H1 (cell line): ENCODE measurements at regions not wholly inside any gene's neighbourhood (a gene's known extent, or its start where the extent isn't known, plus 50 kb on each side); places are given as distances from the start of the nearest gene placed in this dataset.

Source experiments
- CTCF ChIA-PET: fragments of 300-600 bp; sonication (Branson Sonifier 250); formaldehyde crosslinking; loops from one replicate; lab custom pipeline; 2021; ENCODE audit not compliant: partially characterized antibody; lab: Charles Lee
- POLR2A ChIA-PET: fragments of 300-600 bp; sonication (Branson Sonifier 250); formaldehyde crosslinking; loops from one replicate; lab custom pipeline; 2021; ENCODE audit warnings: inconsistent platforms; ENCODE audit not compliant: partially characterized antibody; lab: Charles Lee
- DNase-seq, 2 experiments: peaks; one replicate each; pipeline versions ENCODE4 v3.0.0 to v3.0.0-alpha.2; 2010 to 2022; ENCODE audit warnings: low spot score in 2 of 2, low read depth in 1 of 2, mixed read lengths in 1 of 2
- FAIRE-seq: peaks from 2 replicates; lab custom pipeline; 2011; peaks lifted over from hg19 to GRCh38; lab: Jason Lieb, UNC
- H2AFZ ChIP-seq: 2 replicates; pipeline ENCODE4 v1.8.1; 2012; ENCODE audit warnings: low read length, inconsistent platforms
- H2AK5ac ChIP-seq: 2 replicates; pipeline ENCODE4 v1.6.1; 2013; ENCODE audit warnings: low read depth, low read length
- H2BK120ac ChIP-seq: replicated peaks from 2 replicates; pipeline ENCODE3; 2013; ENCODE audit warnings: low read depth, low read length, inconsistent platforms
- H2BK12ac ChIP-seq: 2 replicates; pipeline ENCODE4 v1.6.1; 2013; ENCODE audit warnings: low read depth, low read length
- H2BK15ac ChIP-seq: 2 replicates; pipeline ENCODE4 v1.6.1; 2013; ENCODE audit warnings: low read length
- H2BK20ac ChIP-seq: 2 replicates; pipeline ENCODE4 v1.6.1; 2013; ENCODE audit warnings: low read length
- H2BK5ac ChIP-seq: 2 replicates; pipeline ENCODE4 v1.6.1; 2013; ENCODE audit warnings: low read depth, low read length
- H3K14ac ChIP-seq: 2 replicates; pipeline ENCODE4 v1.6.1; 2013; ENCODE audit warnings: inconsistent platforms; ENCODE audit not compliant: insufficient read length
- H3K18ac ChIP-seq: 2 replicates; pipeline ENCODE4 v1.6.1; 2013; ENCODE audit warnings: low read length; ENCODE audit errors: extremely low read depth
- H3K23ac ChIP-seq: 2 replicates; pipeline ENCODE4 v1.6.1; 2013; ENCODE audit warnings: inconsistent platforms; ENCODE audit not compliant: insufficient read length
- H3K23me2 ChIP-seq: 2 replicates; pipeline ENCODE4 v1.6.1; 2013; ENCODE audit warnings: low read depth, low read length
- H3K27ac ChIP-seq: 2 replicates; pipeline ENCODE4 v1.6.1; 2011; ENCODE audit warnings: low read depth, low read length, inconsistent platforms
- H3K27me3 ChIP-seq, 4 experiments: replicated peaks in 1 of 4; 1 replicate in 1 of 4; 2 replicates in 3 of 4; pipeline versions ENCODE4 v1.6.1 to v1.8.1; 2011 to 2013; ENCODE audit warnings: low read length in 3 of 4, mild to moderate bottlenecking in 3 of 4, inconsistent platforms in 2 of 4, mixed read lengths in 2 of 4, moderate library complexity in 1 of 4; ENCODE audit not compliant: control insufficient read depth in 3 of 4, insufficient read depth in 3 of 4; ENCODE audit errors: extremely low read depth in 1 of 4
- H3K36me3 ChIP-seq, 4 experiments: 2 replicates each; pipeline versions ENCODE4 v1.6.1 to v1.8.1; 2011 to 2013; ENCODE audit warnings: mild to moderate bottlenecking in 4 of 4, low read length in 3 of 4, moderate library complexity in 2 of 4, control low read depth in 1 of 4, inconsistent platforms in 1 of 4; ENCODE audit not compliant: insufficient read depth in 4 of 4, control insufficient read depth in 2 of 4
- H3K4ac ChIP-seq: replicated peaks from 2 replicates; pipeline ENCODE3; 2013; ENCODE audit warnings: low read length, low read depth, mixed read lengths, inconsistent platforms; ENCODE audit not compliant: insufficient read length
- H3K4me1 ChIP-seq, 4 experiments: replicated peaks in 1 of 4; 1 replicate in 1 of 4; 2 replicates in 3 of 4; pipeline versions ENCODE4 v1.6.1 to v1.8.1; 2011 to 2013; ENCODE audit warnings: low read length in 3 of 4, inconsistent platforms in 2 of 4, mixed read lengths in 1 of 4; ENCODE audit not compliant: insufficient read depth in 4 of 4, control insufficient read depth in 3 of 4
- H3K4me2 ChIP-seq, 2 experiments: 2 replicates each; pipeline versions ENCODE4 v1.6.1 to v1.8.1; 2011 to 2013; ENCODE audit warnings: low read depth in 2 of 2, low read length in 2 of 2, control low read depth in 1 of 2, inconsistent platforms in 1 of 2, mild to moderate bottlenecking in 1 of 2; ENCODE audit not compliant: insufficient read depth in 1 of 2
- H3K4me3 ChIP-seq, 4 experiments: fragments of 200-600, 300-600 bp in 1 of 4; sonication (generic), shearing (Covaris generic), sonication (Bioruptor Twin) in 1 of 4; 2 replicates each; pipeline versions ENCODE4 v1.5.1 to v1.8.1; 2011 to 2016; ENCODE audit warnings: low read length in 4 of 4, low read depth in 3 of 4, control low read depth in 2 of 4, inconsistent platforms in 2 of 4, mild to moderate bottlenecking in 2 of 4, mixed read lengths in 1 of 4, moderate library complexity in 1 of 4; ENCODE audit not compliant: insufficient read depth in 2 of 4; ENCODE audit errors: extremely low read depth in 1 of 4
- H3K56ac ChIP-seq: replicated peaks from 2 replicates; pipeline ENCODE3; 2013; ENCODE audit warnings: low read depth, mild to moderate bottlenecking, mixed read lengths, low read length, inconsistent platforms; ENCODE audit not compliant: insufficient read length
- H3K79me1 ChIP-seq: 2 replicates; pipeline ENCODE4 v1.6.1; 2013; ENCODE audit warnings: low read depth, low read length, control low read depth
- H3K79me2 ChIP-seq, 2 experiments: 2 replicates each; pipeline versions ENCODE4 v1.6.1 to v1.8.1; 2012 to 2013; ENCODE audit warnings: low read length in 2 of 2, mild to moderate bottlenecking in 2 of 2, inconsistent platforms in 1 of 2; ENCODE audit not compliant: insufficient read depth in 2 of 2, control insufficient read depth in 1 of 2
- H3K9ac ChIP-seq, 4 experiments: replicated peaks in 1 of 4; 1 replicate in 1 of 4; 2 replicates in 3 of 4; pipeline versions ENCODE4 v1.6.1 to v1.8.1; 2011 to 2013; ENCODE audit warnings: low read depth in 3 of 4, low read length in 3 of 4, control low read depth in 2 of 4, mild to moderate bottlenecking in 2 of 4, moderate library complexity in 2 of 4, inconsistent platforms in 1 of 4; ENCODE audit errors: extremely low read depth in 1 of 4
- H3K9me3 ChIP-seq, 2 experiments: 2 replicates each; pipeline versions ENCODE4 v1.6.1 to v1.8.1; 2012 to 2013; ENCODE audit warnings: mild to moderate bottlenecking in 2 of 2, moderate library complexity in 2 of 2, control low read depth in 1 of 2, inconsistent platforms in 1 of 2, low read depth in 1 of 2, low read length in 1 of 2, mixed read lengths in 1 of 2; ENCODE audit not compliant: insufficient read depth in 2 of 2
- H4K20me1 ChIP-seq, 2 experiments: replicated peaks in 1 of 2; 2 replicates each; pipeline versions ENCODE3 to v1.8.1; 2011 to 2013; ENCODE audit warnings: inconsistent platforms in 2 of 2, low read length in 2 of 2, mild to moderate bottlenecking in 1 of 2; ENCODE audit not compliant: insufficient read depth in 2 of 2, control insufficient read depth in 1 of 2
- H4K5ac ChIP-seq: 2 replicates; pipeline ENCODE4 v1.6.1; 2013; ENCODE audit warnings: low read length, low read depth, mixed read lengths, inconsistent platforms; ENCODE audit not compliant: insufficient read length
- H4K8ac ChIP-seq: 2 replicates; pipeline ENCODE4 v1.8.0; 2013; ENCODE audit warnings: mild to moderate bottlenecking, moderate library complexity, low read length, inconsistent platforms; ENCODE audit not compliant: insufficient read depth; ENCODE audit errors: extremely low read depth
- H4K91ac ChIP-seq: replicated peaks from 2 replicates; pipeline ENCODE3; 2013; ENCODE audit warnings: low read length, mixed read lengths, inconsistent platforms; ENCODE audit not compliant: insufficient read length
- BRCA1 ChIP-seq: IDR thresholded peaks from 2 replicates; pipeline ENCODE4 v1.6.1; 2012; ENCODE audit warnings: low read depth, low read length, improper control_type of control experiment
- CBX8 ChIP-seq: fragments of 300-800, 300-1000 bp; sonication (generic); IDR thresholded peaks from 2 replicates; pipeline ENCODE4 v1.7.1; 2016; ENCODE audit warnings: low read depth, low read length, borderline replicate concordance
- CHD1 ChIP-seq: IDR thresholded peaks from 2 replicates; pipeline ENCODE4 v1.6.1; 2012; ENCODE audit warnings: low read depth, low read length, improper control_type of control experiment
- CREB1 ChIP-seq: IDR thresholded peaks from 2 replicates; pipeline ENCODE4 v1.6.1; 2012; ENCODE audit warnings: inconsistent platforms
- FOSL1 ChIP-seq: IDR thresholded peaks from 2 replicates; pipeline ENCODE4 v1.6.1; 2011; ENCODE audit warnings: mild to moderate bottlenecking, low read depth, low read length, moderate library complexity; ENCODE audit not compliant: insufficient read depth
- KDM5A ChIP-seq: fragments of 200-600 bp; IDR thresholded peaks from 2 replicates; pipeline ENCODE4 v1.7.1; 2012; ENCODE audit warnings: mild to moderate bottlenecking, low read length, inconsistent platforms, mixed read lengths
- POLR2AphosphoS5 ChIP-seq: IDR thresholded peaks from 2 replicates; pipeline ENCODE4 v1.6.1; 2011; ENCODE audit warnings: low read depth, low read length
- TAF7 ChIP-seq: optimal IDR thresholded peaks from 2 replicates; pipeline ENCODE3; 2011; ENCODE audit warnings: low read depth, mild to moderate bottlenecking, inconsistent platforms, low read length, moderate library complexity, borderline replicate concordance
- WGBS, 2 experiments: shearing (Covaris generic) in 1 of 2; methylation state at CpG; one replicate each; pipeline versions ENCODE4 v1.1.6 to v1.1.7; 2013 to 2015; ENCODE audit warnings: low lambda C conversion rate in 2 of 2, mixed read lengths in 2 of 2, inconsistent platforms in 1 of 2, low coverage in 1 of 2, missing lambda C conversion rate in 1 of 2; ENCODE audit not compliant: insufficient replicate concordance in 2 of 2, insufficient coverage in 1 of 2, insufficient read length in 1 of 2; ENCODE audit errors: extremely low coverage in 1 of 2, missing lambda C conversion rate in 1 of 2; 5-methylcytosine and 5-hydroxymethylcytosine counted together
- TF ChIP-seq, protein P1 (sequence below): IDR thresholded peaks from 2 replicates; pipeline ENCODE4 v1.6.1; 2012; ENCODE audit warnings: inconsistent platforms

- H4K91ac ChIP-seq: no peak overlapping the region
- no peaks in the 10 kb centered on the region for H4K20me1 ChIP-seq
- no peak overlapping the region for H4K5ac ChIP-seq
- no peak overlapping the region for H3K4me2 ChIP-seq
- no peak overlapping the region for H2BK15ac ChIP-seq
- ChIA-PET POLR2A (no interaction called here), CTCF (no interaction called here)
- no peak overlapping the region for H2BK120ac ChIP-seq
- H2BK20ac ChIP-seq: no peak overlapping the region
- H3K4ac ChIP-seq: no peak overlapping the region
- H3K79me2 ChIP-seq: no peaks in the 10 kb centered on the region
- H2BK12ac ChIP-seq: no peak overlapping the region
- H3K9ac ChIP-seq: no peak overlapping the region
- no peak overlapping the region for H3K56ac ChIP-seq
- H3K36me3 ChIP-seq: no peaks in the 10 kb centered on the region
- H3K23ac ChIP-seq: no peak overlapping the region
- DNase-seq (no peak), FAIRE-seq (no peak)
- no peak overlapping the region for H3K14ac ChIP-seq
- no peak overlapping the region for H2AFZ ChIP-seq
- H2BK5ac ChIP-seq: no peak overlapping the region
- H3K27me3 ChIP-seq: no peaks in the 10 kb centered on the region
- no peaks in the 10 kb centered on the region for H3K79me1 ChIP-seq
- H4K8ac ChIP-seq: no peak overlapping the region
- 83% methylated on average over 3 of the region's 3 CpGs; no CpG with 5 or more reads in 1 of the 2 experiments for WGBS, 2 experiments
- no peaks in the 10 kb centered on the region for H3K23me2 ChIP-seq
- no peaks in the 10 kb centered on the region for H3K4me1 ChIP-seq
- no peak for TF ChIP-seq FOSL1
- no peak for TF ChIP-seq TAF7
- TF ChIP-seq POLR2AphosphoS5: no peak
- TF ChIP-seq CREB1: no peak
- no peak for TF ChIP-seq CHD1
- no peak for TF ChIP-seq BRCA1
- TF ChIP-seq CBX8: no peak
- TF ChIP-seq, protein P1, sequence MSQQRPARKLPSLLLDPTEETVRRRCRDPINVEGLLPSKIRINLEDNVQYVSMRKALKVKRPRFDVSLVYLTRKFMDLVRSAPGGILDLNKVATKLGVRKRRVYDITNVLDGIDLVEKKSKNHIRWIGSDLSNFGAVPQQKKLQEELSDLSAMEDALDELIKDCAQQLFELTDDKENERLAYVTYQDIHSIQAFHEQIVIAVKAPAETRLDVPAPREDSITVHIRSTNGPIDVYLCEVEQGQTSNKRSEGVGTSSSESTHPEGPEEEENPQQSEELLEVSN: no peak
- no peak for TF ChIP-seq KDM5A
- H3K27ac ChIP-seq: no peak overlapping the region
- H3K18ac ChIP-seq: no peak overlapping the region
- H3K9me3 ChIP-seq: no peaks in the 10 kb centered on the region
- H3K4me3 ChIP-seq: no peak overlapping the region
- no peak overlapping the region for H2AK5ac ChIP-seq
These were observed 255.0 kb downstream of the DTWD2 start for GRCh38 chr5:118733394-118733793.
